Osteocyte (in vitro differentiated cells): ENCODE measurements at regions not wholly inside any gene's neighbourhood (a gene's known extent, or its start where the extent isn't known, plus 50 kb on each side); places are given as distances from the start of the nearest gene placed in this dataset.

ENCODE experiments used
- DNase-seq: peaks from one replicate; pipeline ENCODE4 v3.0.0; 2021; ENCODE audit warnings: mixed read lengths; ENCODE audit not compliant: unreplicated experiment; ENCODE audit errors: extremely low spot score
- H3K27ac Mint-ChIP-seq: one replicate; pipeline ENCODE4 v1.8.0; 2021; ENCODE audit warnings: mild to moderate bottlenecking, mixed read lengths; ENCODE audit not compliant: unreplicated experiment
- H3K27me3 Mint-ChIP-seq: one replicate; pipeline ENCODE4 v1.8.0; 2021; ENCODE audit warnings: mixed read lengths; ENCODE audit not compliant: unreplicated experiment
- H3K36me3 Mint-ChIP-seq: one replicate; pipeline ENCODE4 v1.8.0; 2021; ENCODE audit warnings: mixed read lengths; ENCODE audit not compliant: unreplicated experiment
- H3K4me1 Mint-ChIP-seq: one replicate; pipeline ENCODE4 v1.8.0; 2021; ENCODE audit warnings: mixed read lengths; ENCODE audit not compliant: unreplicated experiment
- H3K4me3 Mint-ChIP-seq: one replicate; pipeline ENCODE4 v1.8.0; 2021; ENCODE audit warnings: mild to moderate bottlenecking, moderate library complexity, mixed read lengths; ENCODE audit not compliant: unreplicated experiment
- H3K9me3 Mint-ChIP-seq: one replicate; pipeline ENCODE4 v1.8.0; 2021; ENCODE audit warnings: mixed read lengths; ENCODE audit not compliant: unreplicated experiment
- TF ChIP-seq, protein P1 (sequence below): fragments of 200-600 bp; sonication (generic); IDR thresholded peaks from 2 replicates; pipeline ENCODE4 v1.5.0; 2021; ENCODE audit warnings: antibody characterized with exemption, mild to moderate bottlenecking, moderate library complexity

GRCh38 chr4:62199291-62199810, 999.2 kb downstream of the ADGRL3 start:
- H3K9me3 Mint-ChIP-seq = no peaks in the 10 kb centered on the region
- DNase-seq = no peak
- TF ChIP-seq, protein P1, sequence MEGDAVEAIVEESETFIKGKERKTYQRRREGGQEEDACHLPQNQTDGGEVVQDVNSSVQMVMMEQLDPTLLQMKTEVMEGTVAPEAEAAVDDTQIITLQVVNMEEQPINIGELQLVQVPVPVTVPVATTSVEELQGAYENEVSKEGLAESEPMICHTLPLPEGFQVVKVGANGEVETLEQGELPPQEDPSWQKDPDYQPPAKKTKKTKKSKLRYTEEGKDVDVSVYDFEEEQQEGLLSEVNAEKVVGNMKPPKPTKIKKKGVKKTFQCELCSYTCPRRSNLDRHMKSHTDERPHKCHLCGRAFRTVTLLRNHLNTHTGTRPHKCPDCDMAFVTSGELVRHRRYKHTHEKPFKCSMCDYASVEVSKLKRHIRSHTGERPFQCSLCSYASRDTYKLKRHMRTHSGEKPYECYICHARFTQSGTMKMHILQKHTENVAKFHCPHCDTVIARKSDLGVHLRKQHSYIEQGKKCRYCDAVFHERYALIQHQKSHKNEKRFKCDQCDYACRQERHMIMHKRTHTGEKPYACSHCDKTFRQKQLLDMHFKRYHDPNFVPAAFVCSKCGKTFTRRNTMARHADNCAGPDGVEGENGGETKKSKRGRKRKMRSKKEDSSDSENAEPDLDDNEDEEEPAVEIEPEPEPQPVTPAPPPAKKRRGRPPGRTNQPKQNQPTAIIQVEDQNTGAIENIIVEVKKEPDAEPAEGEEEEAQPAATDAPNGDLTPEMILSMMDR = no peak
- H3K4me3 Mint-ChIP-seq = no peak overlapping the region
- no peaks in the 10 kb centered on the region for H3K4me1 Mint-ChIP-seq
- H3K27me3 Mint-ChIP-seq = no peaks in the 10 kb centered on the region
- no peaks in the 10 kb centered on the region for H3K36me3 Mint-ChIP-seq
- no peak overlapping the region for H3K27ac Mint-ChIP-seq

DNA sequence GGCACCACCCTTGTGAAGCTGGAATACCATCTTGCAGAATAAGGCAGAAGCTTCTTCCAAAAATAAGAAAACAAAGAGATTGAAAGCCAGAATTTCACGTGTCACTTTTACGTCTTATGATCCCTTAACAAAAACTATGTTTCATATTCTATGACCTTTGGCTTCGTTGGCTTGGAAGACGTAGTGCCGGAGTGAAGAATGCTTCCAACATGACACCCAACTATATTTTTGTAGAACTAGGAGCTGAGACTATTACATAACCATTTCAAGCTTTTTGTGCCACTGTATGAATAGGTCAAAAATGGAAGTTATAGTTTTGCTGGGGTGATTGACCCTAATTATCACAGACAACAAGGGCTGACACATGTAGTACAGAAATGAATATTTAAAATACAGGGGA, 996.2 kb downstream of the ADGRL3 start:
- H3K4me3 Mint-ChIP-seq = no peak overlapping the region
- peaks cover 11% of the 10 kb centered on the region for H3K4me1 Mint-ChIP-seq
- TF ChIP-seq, protein P1 = no peak
- no peak for DNase-seq
- no peaks in the 10 kb centered on the region for H3K9me3 Mint-ChIP-seq
- no peak overlapping the region for H3K27ac Mint-ChIP-seq
- no peaks in the 10 kb centered on the region for H3K27me3 Mint-ChIP-seq
- H3K36me3 Mint-ChIP-seq = no peaks in the 10 kb centered on the region

GRCh38 chr4:62194342-62194741, 994.2 kb downstream of the ADGRL3 start:
- DNase-seq = no peak
- Mint-ChIP-seq H3K36me3 (no peaks in the 10 kb centered on the region), H3K9me3 (no peaks in the 10 kb centered on the region), H3K4me3 (no peak overlapping the region), H3K4me1 (peaks cover 18% of the 10 kb centered on the region), H3K27ac (no peak overlapping the region), H3K27me3 (no peaks in the 10 kb centered on the region)
- TF ChIP-seq, protein P1 = no peak

DNA sequence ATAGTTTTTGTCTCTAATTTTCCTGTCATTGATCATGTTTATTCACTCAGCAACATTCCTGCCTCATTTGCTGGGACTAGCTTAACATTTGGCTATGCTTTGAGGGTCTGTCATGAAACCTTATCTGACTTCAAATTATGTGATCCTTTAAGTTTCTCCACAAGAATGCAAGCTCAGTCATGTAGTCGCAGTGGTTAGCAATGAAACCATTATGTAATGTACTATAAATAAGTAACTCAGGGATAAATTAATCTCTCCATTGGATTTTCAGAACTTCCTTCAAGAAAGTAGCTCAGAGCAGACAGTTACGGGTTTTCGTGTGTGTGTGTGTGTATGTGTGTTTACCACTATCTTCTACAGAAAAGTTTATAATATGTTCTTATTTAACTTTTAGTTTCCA, 993.6 kb downstream of the ADGRL3 start:
- DNase-seq = no peak
- no peak overlapping the region for H3K27ac Mint-ChIP-seq
- no peak overlapping the region for H3K4me3 Mint-ChIP-seq
- TF ChIP-seq, protein P1 = no peak
- H3K9me3 Mint-ChIP-seq = no peaks in the 10 kb centered on the region
- H3K36me3 Mint-ChIP-seq = no peaks in the 10 kb centered on the region
- H3K27me3 Mint-ChIP-seq = no peaks in the 10 kb centered on the region
- peaks cover 18% of the 10 kb centered on the region for H3K4me1 Mint-ChIP-seq

GRCh38 chr4:62191451-62192240, 991.5 kb downstream of the ADGRL3 start:
- Mint-ChIP-seq H3K9me3 (peaks cover 11% of the 10 kb centered on the region), H3K27ac (peak overlapping the region; percentile 9), H3K4me1 (peaks cover 18% of the 10 kb centered on the region), H3K4me3 (no peak overlapping the region), H3K36me3 (no peaks in the 10 kb centered on the region), H3K27me3 (no peaks in the 10 kb centered on the region)
- no peak for DNase-seq
- TF ChIP-seq, protein P1 = no peak
